Keratinocyte (primary cell): ENCODE measurements at regions not wholly inside any gene's neighbourhood (a gene's known extent, or its start where the extent isn't known, plus 50 kb on each side); places are given as distances from the start of the nearest gene placed in this dataset.

Experiments
- DNase-seq: peaks from one replicate; pipeline ENCODE4 v3.0.0-alpha.2; 2011; ENCODE audit warnings: low read depth, missing footprints, low spot score
- FAIRE-seq: peaks from 2 replicates; lab custom pipeline; 2011; peaks lifted over from hg19 to GRCh38; lab: Jason Lieb, UNC
- H2AFZ ChIP-seq: 2 replicates; pipeline ENCODE4 v1.6.0; 2012; ENCODE audit warnings: low read length, control low read depth, inconsistent platforms; ENCODE audit not compliant: control insufficient read depth
- H3K27ac ChIP-seq: 2 replicates; pipeline ENCODE4 v1.5.1; 2011; ENCODE audit warnings: low read length; ENCODE audit not compliant: control insufficient read depth, insufficient read depth
- H3K27me3 ChIP-seq: 3 replicates; pipeline ENCODE4 v1.6.0; 2011; ENCODE audit warnings: low read length; ENCODE audit not compliant: control insufficient read depth, insufficient read depth; ENCODE audit errors: extremely low read depth
- H3K36me3 ChIP-seq, 2 experiments: 2 replicates in 1 of 2; 3 replicates in 1 of 2; pipeline ENCODE4 v1.5.1; 2011; ENCODE audit warnings: low read length in 2 of 2, mild to moderate bottlenecking in 1 of 2; ENCODE audit not compliant: control insufficient read depth in 2 of 2, insufficient read depth in 2 of 2; ENCODE audit errors: extremely low read depth in 1 of 2
- H3K4me1 ChIP-seq: 3 replicates; pipeline ENCODE4 v1.5.1; 2011; ENCODE audit warnings: low read length; ENCODE audit not compliant: control insufficient read depth, insufficient read depth; ENCODE audit errors: extremely low read depth
- H3K4me2 ChIP-seq: 3 replicates; pipeline ENCODE4 v1.6.0; 2011; ENCODE audit warnings: low read depth, low read length; ENCODE audit not compliant: control insufficient read depth, insufficient read depth; ENCODE audit errors: extremely low read depth
- H3K4me3 ChIP-seq, 3 experiments: fragments of 200-600 bp in 1 of 3; sonication (generic) in 1 of 3; 2 replicates in 2 of 3; 3 replicates in 1 of 3; pipeline ENCODE4 v1.5.1; 2011 to 2016; ENCODE audit warnings: low read length in 3 of 3, mild to moderate bottlenecking in 3 of 3, control low read depth in 2 of 3, inconsistent platforms in 1 of 3, low read depth in 1 of 3, mixed read lengths in 1 of 3, mixed run types in 1 of 3, moderate library complexity in 1 of 3; ENCODE audit not compliant: control insufficient read depth in 2 of 3, insufficient read depth in 2 of 3; ENCODE audit errors: extremely low read depth in 1 of 3
- H3K79me2 ChIP-seq: 2 replicates; pipeline ENCODE4 v1.6.0; 2012; ENCODE audit warnings: low read length; ENCODE audit not compliant: control insufficient read depth, insufficient read depth
- H3K9ac ChIP-seq: 3 replicates; pipeline ENCODE4 v1.6.0; 2011; ENCODE audit warnings: low read length; ENCODE audit not compliant: control insufficient read depth, insufficient read depth; ENCODE audit errors: extremely low read depth
- H3K9me1 ChIP-seq: 3 replicates; pipeline ENCODE4 v1.6.0; 2011; ENCODE audit warnings: low read length; ENCODE audit not compliant: control insufficient read depth, insufficient read depth; ENCODE audit errors: extremely low read depth
- H3K9me3 ChIP-seq: 2 replicates; pipeline ENCODE4 v1.5.1; 2012; ENCODE audit warnings: low read depth, low read length; ENCODE audit not compliant: control insufficient read depth
- H4K20me1 ChIP-seq: 3 replicates; pipeline ENCODE4 v1.6.0; 2011; ENCODE audit warnings: low read length; ENCODE audit not compliant: control insufficient read depth, insufficient read depth; ENCODE audit errors: extremely low read depth
- EZH2 ChIP-seq: IDR thresholded peaks from one replicate; pipeline ENCODE4 v1.6.1; 2012; ENCODE audit warnings: inconsistent platforms, mild to moderate bottlenecking, low read length, moderate library complexity
- dilution Hi-C: fragments of 300-500 bp; cut with MboI; formaldehyde crosslinking; loops from one replicate; pipeline ENCODE4 v1.7.0; 2020; ENCODE audit warnings: low sequenced_read_pairs; ENCODE audit not compliant: extremely low pct_ligation_motif_present
- TF ChIP-seq, protein P1 (sequence below), 3 experiments: IDR thresholded peaks in 1 of 3; conservative IDR thresholded peaks in 1 of 3; optimal IDR thresholded peaks in 1 of 3; 2 replicates in 2 of 3; 3 replicates in 1 of 3; pipeline versions ENCODE3 to v1.5.1; 2011; ENCODE audit warnings: low read length in 3 of 3, mild to moderate bottlenecking in 3 of 3, moderate library complexity in 2 of 3, control low read depth in 1 of 3, inconsistent platforms in 1 of 3; ENCODE audit not compliant: insufficient read depth in 2 of 3; ENCODE audit errors: extremely low read depth in 1 of 3

DNA sequence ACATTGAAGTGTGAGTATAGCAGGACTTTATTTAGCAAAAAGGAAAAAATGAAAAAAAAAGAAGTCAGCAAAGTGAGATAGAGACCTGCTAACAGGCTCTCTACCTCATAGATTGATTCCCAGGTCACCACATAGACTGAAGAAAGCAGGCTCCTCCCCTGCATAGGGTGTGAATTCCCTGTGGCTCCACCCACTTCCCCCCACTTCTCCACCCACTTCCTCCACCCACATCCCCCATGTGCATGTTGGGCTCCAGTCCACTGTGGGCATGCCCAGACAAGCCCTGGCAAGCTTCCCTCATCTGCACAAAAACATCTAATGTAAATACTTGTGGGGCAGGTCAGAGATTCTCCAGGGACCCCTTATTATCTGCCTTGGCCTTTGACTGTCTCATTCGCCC, 97.8 kb downstream of the TMEM47 start:
- H3K27ac ChIP-seq = no peak overlapping the region
- no peak overlapping the region for H3K4me3 ChIP-seq
- peaks cover 2% of the 10 kb centered on the region for H3K9me3 ChIP-seq
- H2AFZ ChIP-seq = no peak overlapping the region
- H4K20me1 ChIP-seq = no peaks in the 10 kb centered on the region
- DNase-seq (no peak), FAIRE-seq (no peak)
- no peak for TF ChIP-seq EZH2
- TF ChIP-seq, protein P1, sequence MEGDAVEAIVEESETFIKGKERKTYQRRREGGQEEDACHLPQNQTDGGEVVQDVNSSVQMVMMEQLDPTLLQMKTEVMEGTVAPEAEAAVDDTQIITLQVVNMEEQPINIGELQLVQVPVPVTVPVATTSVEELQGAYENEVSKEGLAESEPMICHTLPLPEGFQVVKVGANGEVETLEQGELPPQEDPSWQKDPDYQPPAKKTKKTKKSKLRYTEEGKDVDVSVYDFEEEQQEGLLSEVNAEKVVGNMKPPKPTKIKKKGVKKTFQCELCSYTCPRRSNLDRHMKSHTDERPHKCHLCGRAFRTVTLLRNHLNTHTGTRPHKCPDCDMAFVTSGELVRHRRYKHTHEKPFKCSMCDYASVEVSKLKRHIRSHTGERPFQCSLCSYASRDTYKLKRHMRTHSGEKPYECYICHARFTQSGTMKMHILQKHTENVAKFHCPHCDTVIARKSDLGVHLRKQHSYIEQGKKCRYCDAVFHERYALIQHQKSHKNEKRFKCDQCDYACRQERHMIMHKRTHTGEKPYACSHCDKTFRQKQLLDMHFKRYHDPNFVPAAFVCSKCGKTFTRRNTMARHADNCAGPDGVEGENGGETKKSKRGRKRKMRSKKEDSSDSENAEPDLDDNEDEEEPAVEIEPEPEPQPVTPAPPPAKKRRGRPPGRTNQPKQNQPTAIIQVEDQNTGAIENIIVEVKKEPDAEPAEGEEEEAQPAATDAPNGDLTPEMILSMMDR (optimal IDR thresholded peaks at IDR 0.05 in 1 of 3, IDR thresholded peaks at IDR 0.05 in 1 of 3, conservative IDR thresholded peaks at IDR 0.05 in 1 of 3; ENCODE audit: extremely low read depth in 1 of 3, insufficient read depth in 2 of 3, low read length in 3 of 3) = no peak
- no peaks in the 10 kb centered on the region for H3K9me1 ChIP-seq
- no peaks in the 10 kb centered on the region for H3K4me1 ChIP-seq
- dilution Hi-C loops = no loop called here
- H3K36me3 ChIP-seq = no peaks in the 10 kb centered on the region
- H3K79me2 ChIP-seq = no peaks in the 10 kb centered on the region
- H3K27me3 ChIP-seq = no peaks in the 10 kb centered on the region
- no peak overlapping the region for H3K4me2 ChIP-seq
- H3K9ac ChIP-seq = no peak overlapping the region

DNA sequence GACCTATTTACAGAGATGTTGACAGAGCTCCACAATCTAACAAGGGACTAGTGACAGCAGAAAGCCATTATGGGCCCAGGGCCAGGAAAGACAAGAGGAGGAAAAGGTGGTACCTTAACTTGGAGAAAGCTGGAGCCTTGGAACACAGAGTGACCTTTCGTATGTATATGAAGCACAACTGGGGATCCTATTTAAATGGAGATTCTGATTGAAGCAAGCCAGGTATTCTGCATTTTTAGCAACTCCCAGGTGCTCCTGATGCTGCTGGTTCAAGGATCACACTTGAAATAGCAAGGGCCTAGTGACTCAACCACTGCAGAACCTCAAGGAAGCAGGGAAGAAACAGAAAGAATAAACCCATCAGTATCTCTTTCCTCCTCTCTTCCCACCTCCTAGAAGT, 99.4 kb downstream of the TMEM47 start:
- Histone ChIP-seq H3K4me2 (no peak overlapping the region), H3K27me3 (no peaks in the 10 kb centered on the region), H3K9me3 (peaks cover 2% of the 10 kb centered on the region), H3K27ac (no peak overlapping the region), H3K79me2 (no peaks in the 10 kb centered on the region), H2AFZ (no peak overlapping the region), H3K9ac (no peak overlapping the region), H4K20me1 (no peaks in the 10 kb centered on the region), H3K4me1 (no peaks in the 10 kb centered on the region), H3K36me3 (no peaks in the 10 kb centered on the region), H3K9me1 (no peaks in the 10 kb centered on the region), H3K4me3 (no peak overlapping the region)
- TF ChIP-seq, protein P1 (optimal IDR thresholded peaks at IDR 0.05 in 1 of 3, IDR thresholded peaks at IDR 0.05 in 1 of 3, conservative IDR thresholded peaks at IDR 0.05 in 1 of 3; ENCODE audit: extremely low read depth in 1 of 3, insufficient read depth in 2 of 3, low read length in 3 of 3) = no peak
- no peak for TF ChIP-seq EZH2
- DNase-seq (no peak), FAIRE-seq (no peak)
- dilution Hi-C loops = no loop called here
